Mammary epithelial cell (primary cell): ENCODE measurements at regions not wholly inside any gene's neighbourhood (a gene's known extent, or its start where the extent isn't known, plus 50 kb on each side); places are given as distances from the start of the nearest gene placed in this dataset.

Experiments
- EZH2 ChIP-seq: IDR thresholded peaks from 2 replicates; pipeline ENCODE4 v1.6.1; 2012; ENCODE audit warnings: low read length, inconsistent platforms, borderline replicate concordance
- TF ChIP-seq, protein P1 (sequence below), 2 donors: IDR thresholded peaks in 1 of 2; conservative IDR thresholded peaks in 1 of 2; 2 replicates each; pipeline ENCODE4 v1.5.1; 2011 to 2012; ENCODE audit warnings: inconsistent platforms in 2 of 2, low read length in 2 of 2, mild to moderate bottlenecking in 2 of 2, control low read depth in 1 of 2, low read depth in 1 of 2; ENCODE audit not compliant: insufficient read depth in 1 of 2; ENCODE audit errors: extremely low read depth in 1 of 2

DNA sequence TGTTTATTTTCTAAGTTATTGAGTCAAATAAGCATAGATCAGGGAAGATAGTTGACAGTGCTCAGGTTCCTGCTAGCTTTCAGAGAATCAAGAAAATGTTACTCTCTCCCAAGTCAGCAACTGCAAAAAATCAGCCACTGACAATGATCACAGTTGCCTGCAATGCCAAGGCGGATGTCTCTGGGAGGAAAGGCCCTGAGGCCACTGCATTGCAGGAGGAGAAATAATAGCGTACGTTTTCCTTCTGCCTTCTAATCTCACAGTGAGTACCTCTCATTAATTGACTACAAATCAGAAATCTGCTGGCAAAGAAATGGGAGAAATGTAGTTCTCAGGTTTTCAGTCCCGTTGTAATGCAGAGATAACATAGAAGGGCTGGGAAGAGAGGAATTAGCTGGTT lies 54.0 kb upstream of the SPON1 start:
- TF ChIP-seq, protein P1, sequence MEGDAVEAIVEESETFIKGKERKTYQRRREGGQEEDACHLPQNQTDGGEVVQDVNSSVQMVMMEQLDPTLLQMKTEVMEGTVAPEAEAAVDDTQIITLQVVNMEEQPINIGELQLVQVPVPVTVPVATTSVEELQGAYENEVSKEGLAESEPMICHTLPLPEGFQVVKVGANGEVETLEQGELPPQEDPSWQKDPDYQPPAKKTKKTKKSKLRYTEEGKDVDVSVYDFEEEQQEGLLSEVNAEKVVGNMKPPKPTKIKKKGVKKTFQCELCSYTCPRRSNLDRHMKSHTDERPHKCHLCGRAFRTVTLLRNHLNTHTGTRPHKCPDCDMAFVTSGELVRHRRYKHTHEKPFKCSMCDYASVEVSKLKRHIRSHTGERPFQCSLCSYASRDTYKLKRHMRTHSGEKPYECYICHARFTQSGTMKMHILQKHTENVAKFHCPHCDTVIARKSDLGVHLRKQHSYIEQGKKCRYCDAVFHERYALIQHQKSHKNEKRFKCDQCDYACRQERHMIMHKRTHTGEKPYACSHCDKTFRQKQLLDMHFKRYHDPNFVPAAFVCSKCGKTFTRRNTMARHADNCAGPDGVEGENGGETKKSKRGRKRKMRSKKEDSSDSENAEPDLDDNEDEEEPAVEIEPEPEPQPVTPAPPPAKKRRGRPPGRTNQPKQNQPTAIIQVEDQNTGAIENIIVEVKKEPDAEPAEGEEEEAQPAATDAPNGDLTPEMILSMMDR (conservative IDR thresholded peaks at IDR 0.05 in 1 of 2, IDR thresholded peaks at IDR 0.05 in 1 of 2; ENCODE audit: extremely low read depth in 1 of 2, insufficient read depth in 1 of 2, low read depth in 1 of 2, low read length in 2 of 2) = no peak
- no peak for TF ChIP-seq EZH2
